Lower leg skin (tissue), 4 donors: ENCODE measurements at regions not wholly inside any gene's neighbourhood (a gene's known extent, or its start where the extent isn't known, plus 50 kb on each side); places are given as distances from the start of the nearest gene placed in this dataset.

Source experiments
- DNase-seq, 2 donors: peaks; one replicate each; pipeline ENCODE4 v3.0.0-alpha.2; 2019; ENCODE audit warnings: low spot score in 2 of 2
- H3K4me3 ChIP-seq: fragments of 200-600 bp; sonication (generic); 2 replicates; pipeline ENCODE4 v1.5.1; 2017; ENCODE audit warnings: mild to moderate bottlenecking, low read depth; ENCODE audit not compliant: poor library complexity, severe bottlenecking
- POLR2A ChIP-seq, 2 donors: fragments of 450-650 bp; IDR thresholded peaks; one replicate each; pipeline ENCODE4 v1.6.1; 2016 to 2017; ENCODE audit warnings: antibody characterized with exemption in 2 of 2, mild to moderate bottlenecking in 1 of 2, moderate library complexity in 1 of 2
- WGBS, 2 donors: methylation state at CpG; one replicate each; pipeline ENCODE4 v1.1.5; 2018; 5-methylcytosine and 5-hydroxymethylcytosine counted together
- intact Hi-C: fragments of 100-400 bp; cut with DNase I; formaldehyde crosslinking; loops from one replicate; pipeline ENCODE4 v1.15.0; 2023; ENCODE audit warnings: low total_unique reads
- TF ChIP-seq, protein P1 (sequence below), 3 donors: fragments of 450-650 bp; IDR thresholded peaks; one replicate each; pipeline ENCODE4 v1.5.1; 2016; ENCODE audit warnings: antibody characterized with exemption in 3 of 3, mild to moderate bottlenecking in 3 of 3, moderate library complexity in 2 of 3

DNA sequence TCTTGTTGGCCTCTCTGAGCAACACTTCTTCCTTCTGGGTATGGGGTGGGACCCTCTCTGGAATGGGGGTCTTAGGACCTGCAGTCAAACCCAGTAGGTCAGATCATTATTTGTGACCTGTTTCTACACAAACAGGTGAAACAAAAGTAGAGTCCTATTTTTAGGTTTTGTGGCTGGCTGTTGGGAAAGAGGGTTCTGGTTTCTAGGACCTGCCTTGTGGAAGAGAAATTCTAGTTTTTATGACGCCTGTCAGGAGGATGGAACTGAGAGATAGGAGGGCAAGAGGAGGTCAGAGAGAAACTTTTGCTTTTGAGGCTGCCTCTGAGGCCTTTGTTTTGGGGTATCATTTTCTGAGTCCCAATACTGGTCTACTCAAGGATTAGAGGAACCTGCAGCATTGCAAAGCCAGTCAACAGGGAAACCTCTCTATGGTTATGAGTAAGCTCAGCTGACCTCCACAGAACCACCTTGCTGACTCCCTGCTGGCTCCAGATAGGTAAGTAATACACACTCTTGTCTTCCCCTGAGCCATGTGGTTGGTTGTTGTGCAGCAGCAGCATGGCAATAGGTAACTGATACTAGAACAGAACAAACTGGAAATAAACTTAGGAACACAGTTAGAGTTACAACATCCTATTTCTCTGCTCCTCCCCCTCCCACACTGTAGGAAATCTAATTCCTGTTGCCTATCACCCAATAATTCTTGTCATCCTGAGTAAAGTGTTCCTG lies 114.7 kb upstream of the VCX3B start:
- no peak overlapping the region for H3K4me3 ChIP-seq
- DNase-seq = no peak
- 74 to 100% methylated on average over 1 of the region's 1 CpG for WGBS, 2 donors
- TF ChIP-seq, protein P1, sequence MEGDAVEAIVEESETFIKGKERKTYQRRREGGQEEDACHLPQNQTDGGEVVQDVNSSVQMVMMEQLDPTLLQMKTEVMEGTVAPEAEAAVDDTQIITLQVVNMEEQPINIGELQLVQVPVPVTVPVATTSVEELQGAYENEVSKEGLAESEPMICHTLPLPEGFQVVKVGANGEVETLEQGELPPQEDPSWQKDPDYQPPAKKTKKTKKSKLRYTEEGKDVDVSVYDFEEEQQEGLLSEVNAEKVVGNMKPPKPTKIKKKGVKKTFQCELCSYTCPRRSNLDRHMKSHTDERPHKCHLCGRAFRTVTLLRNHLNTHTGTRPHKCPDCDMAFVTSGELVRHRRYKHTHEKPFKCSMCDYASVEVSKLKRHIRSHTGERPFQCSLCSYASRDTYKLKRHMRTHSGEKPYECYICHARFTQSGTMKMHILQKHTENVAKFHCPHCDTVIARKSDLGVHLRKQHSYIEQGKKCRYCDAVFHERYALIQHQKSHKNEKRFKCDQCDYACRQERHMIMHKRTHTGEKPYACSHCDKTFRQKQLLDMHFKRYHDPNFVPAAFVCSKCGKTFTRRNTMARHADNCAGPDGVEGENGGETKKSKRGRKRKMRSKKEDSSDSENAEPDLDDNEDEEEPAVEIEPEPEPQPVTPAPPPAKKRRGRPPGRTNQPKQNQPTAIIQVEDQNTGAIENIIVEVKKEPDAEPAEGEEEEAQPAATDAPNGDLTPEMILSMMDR (IDR thresholded peaks at IDR 0.05) = no peak
- TF ChIP-seq POLR2A (IDR thresholded peaks at IDR 0.05) = no peak
- intact Hi-C loops = loop anchor here (2.0 kb wide), 1 partner anchor 59 kb away; no protein-coding TSS in a partner anchor

DNA sequence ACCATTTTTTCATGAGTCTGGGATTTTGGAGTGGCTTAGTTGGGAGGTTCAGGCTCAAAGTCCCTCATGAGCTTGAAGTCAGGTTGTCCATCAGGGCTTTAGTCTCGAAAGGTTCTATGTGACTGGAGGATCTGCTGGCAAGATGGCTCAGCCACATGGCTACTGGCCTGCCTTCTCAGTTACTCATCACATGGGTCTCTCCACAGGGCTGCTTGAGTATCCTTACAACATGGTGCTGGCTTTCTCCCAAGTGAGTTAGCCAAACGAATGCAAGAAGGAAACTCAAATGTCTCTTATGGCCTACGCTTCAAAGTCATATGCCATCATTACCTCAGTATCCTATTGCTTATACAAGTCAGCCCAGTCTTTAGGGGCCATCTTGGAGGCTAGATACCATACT lies 106.3 kb upstream of the VCX3B start:
- 80 to 89% methylated on average over 3 of the region's 3 CpGs for WGBS, 2 donors
- TF ChIP-seq POLR2A (IDR thresholded peaks at IDR 0.05) = no peak
- TF ChIP-seq, protein P1 (IDR thresholded peaks at IDR 0.05) = no peak
- intact Hi-C loops = no loop called here
- DNase-seq = no peak
- no peak overlapping the region for H3K4me3 ChIP-seq

DNA sequence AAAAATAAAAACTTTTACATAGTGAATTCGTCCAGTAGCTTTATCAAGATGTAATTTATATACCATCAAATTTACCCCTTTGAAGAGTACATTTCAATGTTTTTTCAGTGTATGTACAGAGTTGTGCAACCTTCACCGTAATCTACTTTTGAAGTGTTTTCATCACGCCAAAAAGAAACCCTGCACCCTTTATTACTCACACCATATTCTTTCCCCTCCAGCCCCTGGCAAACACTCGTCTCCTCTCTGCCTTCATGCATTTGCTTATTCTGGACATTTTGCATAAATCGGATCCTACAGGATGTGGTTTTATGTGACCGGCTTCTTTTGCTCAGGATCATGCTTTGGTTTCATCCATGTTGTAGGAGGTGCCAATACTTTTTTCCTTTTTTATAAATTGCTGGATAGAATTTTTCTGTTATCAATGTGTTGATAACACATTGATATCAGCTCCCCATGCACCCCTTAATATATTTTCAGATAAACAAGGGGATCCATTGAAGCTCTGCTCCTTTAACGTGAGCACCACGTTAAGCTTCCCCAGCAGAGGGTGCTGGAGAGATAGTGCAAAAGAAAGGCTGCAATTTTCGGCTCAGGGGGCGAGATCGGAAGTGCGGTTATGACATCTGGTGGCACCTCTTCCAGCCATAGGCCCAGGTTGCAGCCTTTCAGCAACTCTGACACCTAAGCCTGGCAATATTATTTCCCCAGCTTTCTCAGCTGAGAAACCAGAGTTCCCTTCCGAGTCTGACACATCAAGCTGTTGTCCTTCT lies 100.1 kb upstream of the VCX3B start:
- 50 to 53% methylated on average over 13 of the region's 13 CpGs for WGBS, 2 donors
- H3K4me3 ChIP-seq = no peak overlapping the region
- intact Hi-C loops = no loop called here
- TF ChIP-seq, protein P1 (IDR thresholded peaks at IDR 0.05) = no peak
- TF ChIP-seq POLR2A (IDR thresholded peaks at IDR 0.05) = no peak
- no peak for DNase-seq

DNA sequence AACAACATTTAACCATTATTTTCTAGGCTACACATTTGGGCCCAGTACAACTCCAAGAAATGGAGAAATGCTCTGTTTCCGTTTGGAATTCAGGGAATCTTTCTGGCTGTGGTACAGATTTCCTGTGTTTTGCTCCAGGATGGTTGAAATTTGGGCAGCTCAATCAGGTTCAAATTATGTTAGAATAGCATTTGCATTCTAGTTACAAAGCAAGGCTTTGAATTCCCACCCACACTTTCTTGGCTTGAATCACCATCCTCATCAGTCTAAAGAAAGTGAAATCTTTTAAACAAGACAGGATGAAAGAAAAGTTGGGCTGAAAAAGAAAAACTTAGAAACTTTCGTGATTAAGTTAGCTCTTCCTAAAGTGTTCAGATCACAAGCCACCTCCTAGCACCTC lies 98.1 kb upstream of the VCX3B start:
- intact Hi-C loops = no loop called here
- DNase-seq = no peak
- TF ChIP-seq POLR2A (IDR thresholded peaks at IDR 0.05) = no peak
- TF ChIP-seq, protein P1 (IDR thresholded peaks at IDR 0.05) = no peak
- WGBS, 2 donors = 37 to 44% methylated on average over 2 of the region's 2 CpGs
- no peak overlapping the region for H3K4me3 ChIP-seq

DNA sequence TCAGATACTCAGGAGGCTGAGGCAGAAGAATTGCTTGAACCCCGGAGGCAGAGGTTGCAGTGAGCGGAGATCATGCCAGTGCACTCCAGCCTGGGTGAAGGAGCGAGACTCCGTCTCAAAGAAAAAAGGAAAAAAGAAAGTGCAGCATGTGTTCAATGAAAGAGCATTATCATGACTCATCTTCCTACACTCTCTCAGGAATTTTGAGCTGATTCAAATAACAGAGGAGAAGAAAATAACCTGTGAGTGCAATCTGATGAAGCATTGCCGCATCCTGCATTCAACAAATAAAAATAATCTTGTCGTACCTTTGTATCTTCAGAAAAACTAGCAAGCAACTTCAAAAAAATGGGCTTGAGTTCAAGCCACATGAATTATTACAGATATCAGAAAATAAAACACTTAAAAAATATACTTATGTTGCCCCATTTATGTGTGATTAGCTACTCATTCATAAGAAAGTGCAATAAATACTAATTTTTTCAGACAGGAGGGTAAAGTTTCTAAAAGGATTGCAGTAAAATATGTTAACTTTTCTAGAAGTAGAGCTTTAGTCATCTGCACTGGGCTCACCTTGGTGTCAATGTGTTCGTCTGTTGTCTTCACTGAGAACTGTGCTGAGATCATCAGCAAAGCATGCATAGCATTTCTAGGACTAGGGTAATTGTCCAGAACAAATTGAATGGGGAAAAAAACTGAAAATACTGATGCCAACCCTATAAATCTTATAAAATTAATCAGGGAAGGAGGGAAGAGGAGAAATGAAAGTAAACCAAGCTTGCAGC lies 90.4 kb upstream of the VCX3B start:
- intact Hi-C loops = no loop called here
- WGBS, 2 donors = 90 to 91% methylated on average over 7 of the region's 7 CpGs
- no peak for TF ChIP-seq POLR2A (IDR thresholded peaks at IDR 0.05)
- TF ChIP-seq, protein P1 (IDR thresholded peaks at IDR 0.05) = no peak
- no peak overlapping the region for H3K4me3 ChIP-seq
- no peak for DNase-seq
